GM19043 (cell line): ENCODE measurements at regions not wholly inside any gene's neighbourhood (a gene's known extent, or its start where the extent isn't known, plus 50 kb on each side); places are given as distances from the start of the nearest gene placed in this dataset.
"Not testable (repeated sequence)": the region's sequence is repeated elsewhere in the genome, so short reads cannot be mapped to it uniquely, and the experiment has no call there.

Experiments used
- ATAC-seq: cut with Tn5 transposase; IDR thresholded peaks from one replicate; pipeline ENCODE4 v1.9.1; 2021; ENCODE audit warnings: low read depth; ENCODE audit not compliant: unreplicated experiment

DNA sequence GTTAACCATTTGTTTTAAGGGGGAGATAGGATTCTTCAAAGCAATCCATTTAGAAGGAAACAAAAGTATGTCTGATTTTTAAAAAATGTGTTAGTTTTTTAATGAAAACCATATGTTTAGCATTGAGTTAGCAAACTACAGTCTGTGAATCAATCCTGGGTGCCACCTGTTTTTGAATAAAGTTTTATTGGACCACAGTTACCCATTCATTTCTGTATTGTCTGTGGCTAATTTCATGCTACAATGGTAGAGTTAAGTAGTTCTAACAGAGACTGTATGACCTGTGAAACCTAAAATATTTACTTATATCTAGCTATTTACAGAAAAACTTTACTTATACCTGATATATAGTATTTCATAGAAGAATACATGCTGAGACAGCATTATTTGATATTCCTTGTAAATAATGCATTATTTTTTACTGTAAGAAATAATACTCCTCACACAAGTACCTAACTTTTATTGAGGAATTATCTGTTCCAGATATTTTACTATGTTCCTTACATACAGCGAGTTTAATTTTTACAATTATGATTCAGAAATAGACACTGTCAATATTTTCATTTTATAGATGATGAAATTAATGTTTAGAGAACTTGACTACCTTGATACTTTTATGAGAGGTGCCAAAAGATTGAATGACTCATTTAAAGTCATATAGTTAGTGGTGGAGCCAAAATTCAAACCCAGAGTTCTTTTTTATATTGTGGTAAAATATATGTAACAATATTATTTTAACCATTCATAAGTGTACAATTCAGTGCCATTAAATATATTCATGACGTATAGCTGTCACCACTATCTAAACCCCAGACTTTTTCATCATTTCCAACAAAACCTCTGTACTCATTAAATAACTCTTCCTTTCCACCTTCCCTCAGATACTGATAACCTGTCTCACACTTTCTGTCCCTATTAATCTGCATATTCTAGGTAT is 122.0 kb downstream of the GLUD2 start:
- ATAC-seq = no peak

DNA sequence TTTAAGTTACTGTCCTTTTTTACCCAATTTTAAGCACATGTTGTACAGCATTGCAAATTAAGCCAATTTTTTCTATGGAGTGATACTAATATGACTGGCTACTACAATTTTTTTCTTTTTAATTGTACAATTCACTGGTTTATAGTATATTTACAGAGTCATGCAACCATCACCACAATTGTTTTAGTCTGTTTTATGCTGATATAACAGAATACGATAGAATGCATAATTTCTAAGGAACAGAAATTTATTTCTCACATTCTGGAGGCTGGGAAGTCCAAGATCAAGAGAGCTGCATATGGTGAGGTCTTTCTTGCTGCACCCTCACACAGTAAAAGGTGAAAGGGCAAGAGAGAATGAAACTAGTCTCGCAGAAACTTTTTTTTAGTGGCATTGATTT is 125.3 kb downstream of the GLUD2 start:
- ATAC-seq = no peak

DNA sequence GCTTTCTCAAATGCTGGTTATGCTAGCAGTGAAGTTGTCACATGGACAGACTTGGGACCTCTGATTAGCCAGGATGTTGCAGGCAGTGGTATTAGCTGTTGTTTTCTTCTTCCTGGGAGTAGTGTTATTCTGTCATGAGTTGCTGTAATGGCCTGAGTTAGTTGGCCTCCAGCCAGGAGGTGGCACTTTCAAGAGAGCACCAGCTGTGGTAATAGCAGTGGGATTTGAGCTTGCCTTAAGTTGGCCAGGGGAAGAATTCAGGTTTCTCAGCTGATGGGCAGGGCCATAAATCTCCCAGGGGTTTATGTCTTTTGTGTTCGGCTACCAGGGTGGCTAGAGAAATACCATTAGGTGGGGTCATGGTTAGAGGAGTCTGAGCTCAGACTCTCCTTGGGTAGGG is 132.6 kb downstream of the GLUD2 start:
- ATAC-seq = no peak

DNA sequence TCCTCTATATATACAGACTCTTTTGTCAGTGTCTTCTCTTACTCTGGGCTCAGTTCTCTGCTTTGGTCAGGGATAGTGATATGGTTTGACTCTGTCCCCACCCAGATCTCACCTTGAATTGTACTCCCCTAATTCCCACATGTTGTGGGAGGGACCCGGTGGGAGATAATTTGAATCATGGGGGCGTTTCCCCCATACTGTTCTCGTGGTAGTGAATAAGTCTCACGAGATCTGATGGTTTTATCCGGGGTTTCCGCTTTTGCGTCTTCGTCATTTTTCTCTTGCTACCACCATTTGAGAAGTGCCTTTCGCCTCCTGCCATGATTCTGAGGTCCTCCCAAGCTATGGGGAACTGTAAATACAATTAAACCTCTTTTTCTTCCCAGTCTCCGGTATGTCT is 144.4 kb downstream of the GLUD2 start:
- ATAC-seq = no peak

DNA sequence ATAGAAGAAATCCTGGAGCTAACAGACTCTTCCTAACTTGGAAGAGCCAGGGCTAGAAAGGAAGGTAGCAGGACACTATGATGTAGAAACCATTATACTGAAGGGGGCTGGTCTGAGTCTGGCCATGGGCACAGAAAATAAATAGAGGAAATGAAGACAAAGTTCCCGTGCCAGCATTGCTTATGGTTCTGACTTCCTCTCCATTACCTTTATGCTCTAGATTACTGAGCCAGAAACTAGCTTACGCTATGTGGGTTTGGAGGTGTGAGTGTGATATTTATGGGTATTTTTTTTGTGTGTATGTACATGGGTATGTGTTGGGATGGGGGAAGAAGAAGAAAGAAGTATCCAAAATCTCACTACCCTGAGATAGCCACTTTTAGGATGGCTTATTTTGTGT is 148.3 kb downstream of the GLUD2 start:
- no peak for ATAC-seq

DNA sequence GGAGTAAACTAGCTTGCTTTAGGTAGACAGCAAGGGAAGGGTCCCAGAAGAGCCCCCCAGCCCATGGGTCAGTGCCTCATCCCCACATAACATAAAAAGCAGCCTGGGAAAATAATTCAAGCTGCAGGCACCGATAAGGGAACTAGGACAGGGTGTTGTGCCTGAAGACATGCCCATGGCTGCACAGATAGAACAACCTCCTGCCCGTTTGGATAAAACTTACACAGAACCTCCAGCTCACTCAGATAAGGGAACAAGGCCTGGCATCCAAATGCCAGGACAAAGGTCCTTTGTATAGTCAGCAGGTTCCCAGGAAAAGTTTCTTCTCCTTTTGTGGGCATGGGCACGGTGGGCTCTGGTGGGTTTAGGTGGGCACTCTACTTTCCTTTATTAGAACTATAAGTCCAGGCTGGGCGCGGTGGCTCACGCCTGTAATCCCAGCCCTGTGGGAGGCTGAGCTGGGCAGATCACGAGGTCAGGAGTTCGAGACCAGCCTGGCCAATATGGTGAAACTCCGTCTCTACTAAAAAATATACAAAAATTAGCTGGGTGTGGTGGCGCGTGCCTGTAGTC is 149.5 kb downstream of the GLUD2 start:
- not testable (repeated sequence) for ATAC-seq

DNA sequence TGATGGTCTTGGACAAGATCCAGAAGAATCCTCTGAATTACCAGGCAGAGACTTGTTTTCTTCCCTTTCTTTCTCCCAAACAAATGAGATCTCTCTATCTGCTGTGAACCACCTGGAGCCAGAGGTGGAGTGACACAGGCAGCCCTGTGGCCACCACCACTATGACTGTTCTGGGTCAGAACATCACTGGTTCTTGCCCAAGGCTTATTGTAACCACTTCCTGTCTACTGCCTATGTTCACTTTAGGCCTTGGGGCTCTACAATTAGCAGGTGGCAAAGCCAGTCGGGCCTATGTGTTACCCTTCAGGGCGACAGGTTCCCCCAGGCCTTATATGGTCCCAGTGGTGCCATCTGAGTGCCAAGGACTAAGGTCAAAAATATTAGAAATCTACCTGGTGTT is 161.2 kb downstream of the GLUD2 start:
- no peak for ATAC-seq

DNA sequence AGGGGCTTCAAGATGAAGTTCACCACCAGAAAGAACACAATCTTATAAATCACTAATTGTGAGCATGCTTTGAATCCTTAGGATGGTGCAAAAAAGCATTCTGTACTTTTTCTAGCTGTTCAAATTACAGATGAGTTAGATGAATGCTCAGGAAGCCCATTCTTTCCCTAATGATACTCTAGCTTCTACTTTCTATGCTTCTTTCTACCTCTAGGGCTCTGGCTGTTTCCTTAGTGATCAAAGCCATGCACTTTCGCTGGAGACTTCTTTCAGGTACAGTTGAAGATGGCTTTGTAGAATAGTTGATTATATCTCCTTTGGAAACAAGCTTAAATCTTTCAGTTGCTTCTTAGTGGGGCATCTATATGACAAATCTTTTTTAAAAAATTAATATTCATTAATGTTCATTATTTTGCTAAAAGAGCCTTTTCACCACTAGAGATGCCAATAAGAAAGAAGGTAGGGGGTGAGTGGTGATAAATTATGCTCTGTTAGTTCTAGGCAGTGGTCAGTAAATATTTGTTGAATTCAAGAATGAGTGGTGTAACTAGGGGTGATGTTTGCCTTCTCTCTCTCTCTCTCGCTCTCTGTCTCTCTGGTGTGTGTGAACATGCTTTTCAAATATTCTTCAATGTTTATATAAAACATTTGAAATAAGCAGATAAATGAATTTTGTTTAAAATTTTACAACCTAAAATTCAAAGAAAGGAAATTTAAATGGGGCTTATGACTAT is 169.4 kb downstream of the GLUD2 start:
- ATAC-seq = no peak

DNA sequence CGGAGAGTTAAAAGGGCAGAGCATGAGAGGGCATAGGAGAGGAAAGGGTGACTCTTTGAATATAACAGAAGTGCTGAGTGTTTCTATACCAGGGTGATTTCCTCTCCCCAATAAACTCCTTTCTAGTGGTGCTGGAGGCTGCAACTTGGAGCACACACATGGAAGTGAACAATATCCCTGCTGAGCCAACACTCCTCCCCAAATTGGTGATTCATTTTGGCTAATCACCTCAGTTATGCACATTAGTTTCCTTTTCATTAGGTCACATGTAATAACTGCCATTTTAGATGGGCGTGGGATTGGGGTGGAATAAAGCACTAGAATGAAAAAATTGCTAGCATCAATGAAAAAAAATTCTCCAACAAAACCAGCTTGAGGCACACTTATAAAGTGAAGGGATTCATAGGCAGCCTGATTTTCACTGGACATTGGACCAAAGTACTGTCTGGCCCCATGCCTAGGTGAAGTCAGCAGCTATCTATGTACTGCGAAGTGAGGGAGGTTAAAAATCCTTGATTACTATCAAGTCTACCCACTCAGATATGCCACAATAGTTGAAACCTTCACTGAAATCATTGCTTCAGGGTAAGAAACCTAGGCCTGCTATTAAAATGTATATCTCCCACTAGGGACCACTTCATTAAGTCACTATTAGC is 174.0 kb downstream of the GLUD2 start:
- ATAC-seq = no peak

DNA sequence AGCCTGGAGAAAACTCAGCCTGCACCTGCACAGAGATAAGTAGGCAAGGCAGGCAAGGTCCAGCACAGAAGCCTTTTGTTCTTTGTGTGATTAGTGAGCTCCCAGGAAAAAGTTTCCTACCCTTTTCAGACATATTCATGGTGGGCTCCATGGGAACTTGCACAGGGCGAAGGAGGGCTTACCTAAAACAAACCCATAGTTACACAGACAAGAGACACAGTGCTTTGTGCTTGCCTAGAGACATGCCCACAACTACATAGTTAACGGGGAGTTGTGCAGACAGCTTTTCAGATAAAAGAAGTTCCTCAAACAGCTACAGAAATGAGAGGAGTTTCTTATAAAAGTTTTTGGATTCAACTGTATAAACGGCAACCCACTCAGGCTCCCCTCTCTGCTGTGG is 180.5 kb downstream of the GLUD2 start:
- no peak for ATAC-seq

DNA sequence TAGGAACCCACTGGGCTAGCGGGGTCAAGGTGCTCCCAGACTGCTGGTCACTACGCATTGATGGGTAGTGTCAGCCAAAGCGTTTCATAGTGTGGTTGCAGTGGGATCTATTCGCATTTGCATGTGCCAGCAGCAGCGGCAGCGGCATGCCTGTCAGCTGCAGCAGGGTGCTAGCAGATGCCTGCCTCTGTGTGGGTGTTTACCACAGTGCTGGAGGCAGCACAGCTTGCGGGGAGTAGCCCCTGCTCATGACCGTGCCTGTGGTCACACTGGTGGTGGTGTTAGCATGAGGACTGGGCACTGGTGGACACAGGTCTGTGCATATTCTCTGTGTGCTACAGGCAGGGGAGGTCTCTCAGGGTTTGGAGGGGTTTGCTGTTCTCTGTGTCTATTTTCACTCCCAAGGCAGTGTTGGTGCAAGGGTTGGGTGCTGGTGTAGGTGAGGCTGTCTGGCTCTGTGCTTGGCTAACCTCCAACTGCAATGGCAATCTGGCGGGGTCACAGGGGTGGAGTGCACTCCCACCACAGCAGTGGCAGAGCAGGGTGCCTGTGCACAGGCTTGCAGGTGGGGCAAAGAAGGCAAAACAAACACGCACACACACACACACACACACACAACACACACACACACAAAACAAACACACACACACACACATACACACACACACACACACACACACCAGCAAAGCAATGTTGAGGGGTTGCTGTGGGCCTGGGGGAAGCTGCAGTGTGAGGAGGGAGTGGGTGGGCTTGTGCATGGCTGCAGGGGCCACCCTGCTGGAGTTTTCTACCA is 184.4 kb downstream of the GLUD2 start:
- no peak for ATAC-seq

DNA sequence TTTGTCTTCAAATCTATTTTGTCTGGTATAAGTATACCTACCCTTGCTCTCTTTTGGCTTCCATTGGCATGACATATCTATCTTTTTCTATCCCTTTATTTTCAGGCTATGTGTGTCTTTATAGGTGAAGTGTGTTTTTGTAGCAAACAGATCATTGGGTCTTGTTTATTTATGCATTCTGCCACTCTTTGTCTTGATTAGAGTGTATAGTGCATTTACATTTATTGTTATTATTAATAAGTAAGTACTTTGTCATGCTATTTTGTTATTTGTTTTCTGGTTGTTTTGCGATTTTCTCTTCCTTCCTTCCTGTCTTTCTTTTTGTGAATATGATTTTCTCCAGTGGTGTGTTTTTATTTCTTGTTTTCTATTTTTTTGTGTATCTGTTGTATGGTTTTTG is 188.6 kb downstream of the GLUD2 start:
- no peak for ATAC-seq

DNA sequence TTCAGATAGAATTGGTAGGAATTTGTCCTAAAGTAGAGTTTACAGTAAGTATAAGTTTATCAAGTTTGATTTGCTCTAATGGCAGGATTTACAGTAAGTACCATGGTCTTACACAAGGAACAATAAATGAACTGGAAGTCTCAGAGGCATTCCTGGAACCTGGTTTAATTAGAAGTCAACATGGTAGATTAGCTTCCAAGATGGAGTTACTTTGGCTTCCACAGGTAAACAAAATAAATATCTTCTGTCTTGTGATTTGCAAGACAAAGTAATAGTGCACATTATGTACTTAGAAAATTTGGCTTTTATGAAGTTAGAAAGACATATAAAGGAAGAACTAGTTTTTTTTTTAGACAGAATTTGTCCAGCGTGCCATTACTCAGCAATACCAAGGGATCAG is 190.7 kb downstream of the GLUD2 start:
- no peak for ATAC-seq

DNA sequence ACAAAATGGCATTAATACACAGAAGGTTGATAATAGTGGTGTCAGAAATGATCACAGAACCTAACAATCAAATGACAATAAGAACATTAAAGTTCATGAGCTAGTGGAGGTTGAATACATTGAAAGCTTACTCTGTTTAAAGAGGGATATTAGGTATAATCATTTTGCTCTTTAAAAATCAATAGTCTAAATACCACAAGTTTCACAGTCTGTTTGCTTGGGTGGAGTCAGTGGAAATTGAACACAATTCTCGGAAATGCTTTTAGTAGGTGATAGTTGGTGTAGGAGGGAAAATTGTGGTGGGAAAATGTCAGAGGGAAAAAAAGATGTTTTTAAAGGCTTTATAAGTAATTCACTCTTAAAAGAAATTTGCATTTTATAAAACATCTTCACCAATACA is 197.1 kb downstream of the GLUD2 start:
- ATAC-seq = no peak

DNA sequence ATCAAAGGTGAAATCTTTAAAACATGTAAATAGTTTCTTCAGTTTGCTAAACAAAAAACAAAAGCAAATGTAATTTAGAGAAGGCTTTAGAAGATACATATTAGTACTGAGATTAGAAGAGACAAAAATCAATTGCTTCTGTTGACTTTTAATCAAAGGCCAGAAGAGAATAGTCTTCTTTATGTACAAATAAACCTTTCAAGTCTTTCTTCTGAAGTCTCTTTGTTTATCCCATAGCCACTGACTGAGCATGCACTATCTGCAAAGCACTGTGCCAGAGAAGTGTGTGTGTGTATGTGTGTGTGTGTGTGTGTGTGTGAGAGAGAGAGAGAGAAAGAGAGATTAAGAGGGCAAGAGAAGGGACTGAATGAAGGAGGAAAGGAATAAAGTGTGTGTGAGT is 198.4 kb downstream of the GLUD2 start:
- no peak for ATAC-seq

DNA sequence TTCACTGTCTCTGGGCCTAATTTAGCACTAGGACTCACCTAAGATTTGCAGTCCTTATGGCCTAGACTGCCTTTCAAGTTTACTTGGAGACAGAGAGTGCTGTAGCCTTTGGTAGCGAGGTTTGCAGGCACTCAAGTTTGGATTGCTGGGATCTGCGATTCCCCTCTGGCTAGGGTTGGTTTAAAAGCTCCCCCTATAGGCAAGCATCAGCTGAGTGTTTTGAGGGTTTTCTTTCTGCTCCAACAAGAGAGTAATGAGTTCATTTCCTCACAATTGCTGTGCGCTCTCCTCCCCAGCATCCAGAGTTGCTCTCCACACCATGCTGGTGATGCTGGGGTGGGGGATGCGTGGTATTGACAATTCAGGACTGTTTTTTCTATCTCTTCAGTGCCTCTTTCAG is 206.9 kb downstream of the GLUD2 start:
- no peak for ATAC-seq

DNA sequence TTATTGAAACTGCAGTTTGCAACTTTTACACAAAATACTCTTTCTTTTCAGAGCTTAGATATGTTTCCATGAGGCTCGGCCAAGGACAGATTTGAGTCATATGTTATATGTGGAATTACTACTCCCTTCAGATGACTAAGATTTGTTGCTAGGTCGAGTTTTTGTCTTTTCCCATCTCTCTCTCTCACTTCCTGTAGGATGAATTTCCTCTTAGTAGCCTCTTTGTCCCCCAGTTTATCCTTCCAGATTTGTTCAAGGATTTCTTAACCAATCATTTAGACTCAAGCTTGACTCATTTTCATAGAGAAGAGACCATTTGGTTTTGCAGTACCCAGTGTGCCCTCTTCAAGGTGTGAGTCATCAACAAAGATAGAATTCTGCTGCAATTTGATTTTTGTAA is 209.2 kb downstream of the GLUD2 start:
- ATAC-seq = no peak

DNA sequence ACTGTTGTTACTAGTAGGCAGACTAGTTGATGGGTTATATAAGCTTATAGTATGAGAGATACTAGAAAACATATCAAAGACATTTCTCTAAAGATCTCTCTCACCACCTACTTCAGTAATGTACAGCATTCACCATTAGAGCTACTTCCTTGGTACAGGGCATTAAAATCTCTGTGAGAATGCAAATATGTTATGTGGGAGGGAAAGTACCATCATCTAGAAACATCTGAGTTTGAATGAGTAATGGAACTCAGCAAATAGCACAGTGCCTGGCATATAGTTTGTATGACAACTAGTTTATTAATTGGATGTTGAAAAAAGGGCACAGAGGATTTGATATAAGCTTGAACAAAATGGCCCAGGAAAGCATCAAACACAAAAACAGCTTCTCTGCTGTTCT is 211.1 kb downstream of the GLUD2 start:
- ATAC-seq = no peak

DNA sequence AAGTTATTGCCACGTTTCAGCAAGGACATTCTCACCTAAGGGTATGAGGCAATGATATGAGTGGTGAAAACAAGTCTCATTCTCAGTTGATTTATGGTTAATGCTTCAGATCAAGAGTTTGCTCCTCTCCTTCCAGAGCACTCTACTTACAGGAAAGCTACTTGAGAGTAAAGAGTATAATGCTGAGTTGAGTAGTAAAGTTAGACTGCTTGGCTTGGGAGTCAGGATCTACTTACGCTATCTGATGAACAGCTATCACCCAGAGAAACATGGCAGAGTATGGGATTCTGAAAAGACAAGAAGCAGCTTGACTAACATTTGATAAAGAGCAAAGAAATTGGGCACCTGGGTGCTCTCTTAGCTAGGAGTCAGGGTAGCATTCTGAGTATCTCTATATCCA is 211.8 kb downstream of the GLUD2 start:
- no peak for ATAC-seq

DNA sequence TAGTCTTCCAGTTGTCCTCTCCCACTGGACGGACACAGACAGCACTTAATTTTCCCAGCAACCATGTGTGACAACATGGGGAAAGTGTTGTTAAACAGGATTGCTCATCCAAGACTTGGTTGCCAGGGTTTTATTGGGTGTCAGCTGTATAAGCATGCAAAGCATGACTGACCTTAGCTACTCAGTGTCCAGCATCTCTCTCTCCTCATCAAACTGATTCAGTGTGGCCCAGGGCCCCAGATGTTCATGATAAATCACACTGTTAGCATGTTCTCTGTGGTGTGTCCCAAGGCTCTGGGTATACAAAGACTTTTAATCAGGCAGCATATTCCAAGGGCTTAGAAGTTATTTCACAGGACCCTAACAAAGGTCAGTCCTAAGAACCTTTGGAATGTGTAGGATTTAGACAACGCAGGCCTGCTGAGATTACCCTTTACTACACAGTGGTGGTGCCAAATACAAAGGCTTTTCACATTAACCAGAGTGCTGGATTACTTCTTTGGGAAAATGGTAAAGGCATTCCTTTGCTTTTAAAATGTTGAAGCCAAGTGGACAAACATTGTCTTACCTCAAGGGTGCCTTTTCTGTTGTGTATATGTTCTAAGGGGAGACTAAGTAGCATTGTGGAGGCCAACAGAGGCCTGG is 213.3 kb downstream of the GLUD2 start:
- ATAC-seq = no peak
